ENCODE measurements at regions not wholly inside any gene's neighbourhood (a gene's known extent, or its start where the extent isn't known, plus 50 kb on each side); places are given as distances from the start of the nearest gene placed in this dataset.

DNA sequence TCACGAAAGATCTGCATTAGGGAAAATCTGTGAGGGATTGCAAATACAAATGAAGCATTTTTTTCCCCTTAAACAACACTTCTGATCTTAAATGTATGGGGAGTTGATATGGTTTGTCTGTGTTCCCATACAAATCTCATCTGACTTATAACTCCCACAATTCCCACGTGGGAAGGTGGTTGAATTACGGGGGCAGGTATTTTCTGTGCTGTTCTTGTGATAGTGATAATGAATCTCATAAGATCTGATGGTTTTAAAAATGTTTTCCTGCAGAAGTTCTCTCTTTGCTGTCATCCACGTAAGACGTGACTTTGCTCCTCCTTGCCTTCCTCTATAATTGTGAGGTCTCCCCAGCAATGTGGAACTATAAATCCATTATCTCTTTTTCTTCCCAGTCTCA lies 107.4 kb upstream of the KCNIP4 start:
- no peaks in the 10 kb centered on the region for H3K36me3 ChIP-seq (ENCODE audit: low read depth)
- POLR2A ChIA-PET (ENCODE audit: unreplicated experiment), result no interaction called here
- no peak for TF ChIP-seq EZH2 (IDR thresholded peaks at IDR 0.05; ENCODE audit: low read depth)

DNA sequence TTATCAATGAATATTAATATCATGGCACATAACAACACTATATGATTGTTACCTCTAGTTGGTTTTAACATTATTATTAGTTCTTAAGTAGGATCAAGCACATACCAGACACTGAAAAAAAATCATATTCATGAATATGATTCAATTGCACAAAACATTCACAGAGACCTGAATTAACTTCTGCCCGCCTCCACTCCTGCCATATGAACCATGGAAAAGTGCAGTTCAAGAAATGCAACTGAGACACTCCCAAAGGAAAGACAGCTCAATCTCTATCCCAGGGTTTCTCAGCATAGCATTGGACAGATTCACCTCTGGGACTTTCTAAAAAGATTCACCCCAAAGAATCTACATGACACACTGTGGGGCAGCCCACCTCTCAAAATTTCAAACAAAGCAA lies 103.5 kb upstream of the KCNIP4 start:
- H3K9me3 ChIP-seq (ENCODE audit: insufficient read depth, low read depth), result no peaks in the 10 kb centered on the region

More for the DNA sequence above, 107.4 kb upstream of the KCNIP4 start:
- no peak overlapping the region for H3K4me2 ChIP-seq
- H3K4me3 ChIP-seq, result no peak overlapping the region
- H3K4me1 ChIP-seq (replicated peaks; ENCODE audit: insufficient read depth), result no peaks in the 10 kb centered on the region
- CTCF ChIA-PET, result no interaction called here
- H4K20me1 ChIP-seq (ENCODE audit: insufficient read depth), result no peaks in the 10 kb centered on the region
- H3K79me2 ChIP-seq (ENCODE audit: low read depth), result no peaks in the 10 kb centered on the region
- H2AFZ ChIP-seq, result no peak overlapping the region
- no TSS peak for BruUV-seq (replicated peaks)
- no peaks in the 10 kb centered on the region for H3K9me2 ChIP-seq (ENCODE audit: insufficient read depth)
- DNase-seq, result no peak
- H3K27ac ChIP-seq, result no peak overlapping the region
- H3F3A ChIP-seq (ENCODE audit: insufficient read depth, low read depth), result no peaks in the 10 kb centered on the region
- intact Hi-C loops (cut with micrococcal nuclease; ENCODE audit: unreplicated experiment), result no loop called here
- no peaks in the 10 kb centered on the region for H3K9me3 ChIP-seq (ENCODE audit: insufficient read depth, low read depth)
- H3K27me3 ChIP-seq (ENCODE audit: insufficient read depth, low read depth), result no peaks in the 10 kb centered on the region

DNA sequence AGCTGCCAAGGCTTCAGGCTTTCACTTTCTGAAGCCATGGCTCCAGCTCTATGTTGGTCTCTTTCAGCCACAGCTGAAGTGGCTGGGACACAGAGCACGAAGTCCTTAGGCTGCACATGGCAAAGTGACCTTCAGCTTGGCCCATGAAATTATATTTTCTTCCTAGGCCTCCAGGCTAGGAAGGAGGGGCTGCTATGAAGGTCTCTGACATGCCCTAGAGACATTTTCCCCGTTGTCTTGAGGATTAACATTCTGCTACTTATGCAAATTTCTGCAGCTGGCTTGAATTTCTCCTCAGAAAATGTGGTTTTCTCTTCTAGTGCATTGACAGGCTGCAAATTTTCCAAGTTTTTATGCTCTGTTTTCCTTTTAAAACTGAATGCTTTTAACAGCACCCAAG lies 99.8 kb upstream of the KCNIP4 start:
- ChIA-PET CTCF (no interaction called here), POLR2A (ENCODE audit: unreplicated experiment) (no interaction called here)
- no peaks in the 10 kb centered on the region for H3F3A ChIP-seq (ENCODE audit: insufficient read depth, low read depth)
- no peaks in the 10 kb centered on the region for H4K20me1 ChIP-seq (ENCODE audit: insufficient read depth)
- H3K27me3 ChIP-seq (ENCODE audit: insufficient read depth, low read depth), result no peaks in the 10 kb centered on the region
- H3K4me2 ChIP-seq, result no peak overlapping the region
- H3K36me3 ChIP-seq (ENCODE audit: low read depth), result no peaks in the 10 kb centered on the region
- no peaks in the 10 kb centered on the region for H3K9me3 ChIP-seq (ENCODE audit: insufficient read depth, low read depth)
- intact Hi-C loops (cut with micrococcal nuclease; ENCODE audit: unreplicated experiment), result no loop called here
- no peak overlapping the region for H2AFZ ChIP-seq
- no peak for DNase-seq
- no TSS peak for BruUV-seq (replicated peaks)
- TF ChIP-seq, protein P1, sequence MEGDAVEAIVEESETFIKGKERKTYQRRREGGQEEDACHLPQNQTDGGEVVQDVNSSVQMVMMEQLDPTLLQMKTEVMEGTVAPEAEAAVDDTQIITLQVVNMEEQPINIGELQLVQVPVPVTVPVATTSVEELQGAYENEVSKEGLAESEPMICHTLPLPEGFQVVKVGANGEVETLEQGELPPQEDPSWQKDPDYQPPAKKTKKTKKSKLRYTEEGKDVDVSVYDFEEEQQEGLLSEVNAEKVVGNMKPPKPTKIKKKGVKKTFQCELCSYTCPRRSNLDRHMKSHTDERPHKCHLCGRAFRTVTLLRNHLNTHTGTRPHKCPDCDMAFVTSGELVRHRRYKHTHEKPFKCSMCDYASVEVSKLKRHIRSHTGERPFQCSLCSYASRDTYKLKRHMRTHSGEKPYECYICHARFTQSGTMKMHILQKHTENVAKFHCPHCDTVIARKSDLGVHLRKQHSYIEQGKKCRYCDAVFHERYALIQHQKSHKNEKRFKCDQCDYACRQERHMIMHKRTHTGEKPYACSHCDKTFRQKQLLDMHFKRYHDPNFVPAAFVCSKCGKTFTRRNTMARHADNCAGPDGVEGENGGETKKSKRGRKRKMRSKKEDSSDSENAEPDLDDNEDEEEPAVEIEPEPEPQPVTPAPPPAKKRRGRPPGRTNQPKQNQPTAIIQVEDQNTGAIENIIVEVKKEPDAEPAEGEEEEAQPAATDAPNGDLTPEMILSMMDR (conservative IDR thresholded peaks at IDR 0.05), result no peak
- no peak for TF ChIP-seq EZH2 (IDR thresholded peaks at IDR 0.05; ENCODE audit: low read depth)
- no peaks in the 10 kb centered on the region for H3K9me2 ChIP-seq (ENCODE audit: insufficient read depth)
- H3K27ac ChIP-seq, result no peak overlapping the region
- no peak overlapping the region for H3K4me3 ChIP-seq
- H3K4me1 ChIP-seq (replicated peaks; ENCODE audit: insufficient read depth), result no peaks in the 10 kb centered on the region
- H3K79me2 ChIP-seq (ENCODE audit: low read depth), result no peaks in the 10 kb centered on the region

More for the DNA sequence above, 103.5 kb upstream of the KCNIP4 start:
- H2AFZ ChIP-seq, result no peak overlapping the region
- H3K27ac ChIP-seq, result no peak overlapping the region
- H3K4me2 ChIP-seq, result no peak overlapping the region
- no peaks in the 10 kb centered on the region for H3K27me3 ChIP-seq (ENCODE audit: insufficient read depth, low read depth)
- H3K4me3 ChIP-seq, result no peak overlapping the region
- intact Hi-C loops (cut with micrococcal nuclease; ENCODE audit: unreplicated experiment), result no loop called here
- ChIA-PET CTCF (no interaction called here), POLR2A (ENCODE audit: unreplicated experiment) (no interaction called here)
- H3K4me1 ChIP-seq (replicated peaks; ENCODE audit: insufficient read depth), result no peaks in the 10 kb centered on the region
- no peaks in the 10 kb centered on the region for H3F3A ChIP-seq (ENCODE audit: insufficient read depth, low read depth)
- no peak for DNase-seq
- H3K9me2 ChIP-seq (ENCODE audit: insufficient read depth), result no peaks in the 10 kb centered on the region
- no peaks in the 10 kb centered on the region for H3K79me2 ChIP-seq (ENCODE audit: low read depth)
- no TSS peak for BruUV-seq (replicated peaks)
- H3K36me3 ChIP-seq (ENCODE audit: low read depth), result no peaks in the 10 kb centered on the region
- H4K20me1 ChIP-seq (ENCODE audit: insufficient read depth), result no peaks in the 10 kb centered on the region
- TF ChIP-seq, protein P1 (conservative IDR thresholded peaks at IDR 0.05), result no peak
- no peak for TF ChIP-seq EZH2 (IDR thresholded peaks at IDR 0.05; ENCODE audit: low read depth)

DNA sequence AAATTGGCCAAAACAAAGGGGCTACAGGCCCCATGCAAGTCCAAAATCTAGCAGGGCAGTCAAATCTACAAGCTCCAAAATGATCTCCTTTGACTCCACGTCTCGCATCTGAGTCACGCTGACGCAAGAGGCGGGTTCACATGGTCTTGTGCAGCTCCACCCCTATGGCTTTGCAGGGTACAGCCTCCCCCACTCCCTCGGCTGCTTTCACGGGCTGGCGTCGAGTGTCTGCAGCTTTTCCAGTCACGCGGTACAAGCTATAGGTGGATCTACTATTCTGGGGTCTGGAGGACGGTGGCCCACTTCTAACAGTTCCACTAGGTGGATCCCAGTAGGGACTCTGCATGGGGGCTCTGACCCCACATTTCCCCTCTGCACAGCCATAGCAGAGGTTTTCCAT lies 99.2 kb upstream of the KCNIP4 start:
- no peaks in the 10 kb centered on the region for H3K9me3 ChIP-seq (ENCODE audit: insufficient read depth, low read depth)
- CTCF ChIA-PET, result no interaction called here

More for the DNA sequence above, 99.2 kb upstream of the KCNIP4 start:
- intact Hi-C loops (cut with micrococcal nuclease; ENCODE audit: unreplicated experiment), result no loop called here
- Histone ChIP-seq H3K4me2 (no peak overlapping the region), H3K4me1 (replicated peaks; ENCODE audit: insufficient read depth) (no peaks in the 10 kb centered on the region), H3K36me3 (ENCODE audit: low read depth) (no peaks in the 10 kb centered on the region), H2AFZ (no peak overlapping the region), H3K9me2 (ENCODE audit: insufficient read depth) (no peaks in the 10 kb centered on the region), H4K20me1 (ENCODE audit: insufficient read depth) (no peaks in the 10 kb centered on the region), H3K79me2 (ENCODE audit: low read depth) (no peaks in the 10 kb centered on the region), H3K27me3 (ENCODE audit: insufficient read depth, low read depth) (no peaks in the 10 kb centered on the region), H3K27ac (no peak overlapping the region), H3K4me3 (no peak overlapping the region), H3F3A (ENCODE audit: insufficient read depth, low read depth) (no peaks in the 10 kb centered on the region)
- POLR2A ChIA-PET (ENCODE audit: unreplicated experiment), result no interaction called here
- TF ChIP-seq, protein P1 (conservative IDR thresholded peaks at IDR 0.05), result no peak
- TF ChIP-seq EZH2 (IDR thresholded peaks at IDR 0.05; ENCODE audit: low read depth), result no peak
- DNase-seq, result no peak
- no TSS peak for BruUV-seq (replicated peaks)

Measured in PC-9 (cell line).